GM23248 (cell line): ENCODE measurements at regions not wholly inside any gene's neighbourhood (a gene's known extent, or its start where the extent isn't known, plus 50 kb on each side); places are given as distances from the start of the nearest gene placed in this dataset.

Source experiments
- EZH2 ChIP-seq: fragments of 200-600 bp; sonication (generic); IDR thresholded peaks from 2 replicates; pipeline ENCODE4 v1.6.1; 2018; ENCODE audit warnings: antibody characterized with exemption, mild to moderate bottlenecking; ENCODE audit not compliant: insufficient read depth, poor library complexity, severe bottlenecking
- EZH2phosphoT487 ChIP-seq: fragments of 200-600 bp; sonication (generic); IDR thresholded peaks from 2 replicates; pipeline ENCODE4 v1.6.1; 2018; ENCODE audit warnings: antibody characterized with exemption, moderate library complexity, mild to moderate bottlenecking, low read depth; ENCODE audit not compliant: insufficient read depth

- no peak for TF ChIP-seq EZH2phosphoT487
- TF ChIP-seq EZH2: no peak
These were observed 84.0 kb upstream of the BMP2K start for GRCh38 chr4:78691971-78692821.
